GM18519 (cell line): ENCODE measurements at regions not wholly inside any gene's neighbourhood (a gene's known extent, or its start where the extent isn't known, plus 50 kb on each side); places are given as distances from the start of the nearest gene placed in this dataset.
A peak's percentile ranks its signal among the peaks of the same experiment; 100 is the strongest.
"Not testable (repeated sequence)": the region's sequence is repeated elsewhere in the genome, so short reads cannot be mapped to it uniquely, and the experiment has no call there.

Source experiments
- ATAC-seq: cut with Tn5 transposase; IDR thresholded peaks from one replicate; pipeline ENCODE4 v1.9.1; 2021; ENCODE audit warnings: mild to moderate bottlenecking, moderate library complexity; ENCODE audit not compliant: unreplicated experiment, low FRiP score

DNA sequence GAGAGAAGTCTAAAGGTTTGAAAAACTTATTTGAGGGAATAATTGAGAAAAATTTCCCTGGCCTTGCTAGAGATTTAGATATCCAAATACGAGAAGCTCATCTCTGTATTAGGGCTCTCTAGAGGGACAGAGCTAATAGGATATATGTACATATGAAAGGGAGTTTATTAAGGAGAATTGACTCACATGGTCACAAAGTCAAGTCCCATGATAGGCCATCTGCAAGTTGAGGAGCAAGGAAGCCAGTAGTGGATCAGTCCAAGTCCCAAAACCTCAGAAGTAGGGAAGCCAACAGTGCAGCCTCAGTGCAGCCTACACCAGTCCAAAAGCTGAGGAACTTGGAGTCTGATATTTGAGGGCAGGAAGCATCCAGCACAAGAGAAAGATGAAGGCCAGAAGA is 126.7 kb downstream of the PJA2 start:
- ATAC-seq, result not testable (repeated sequence)

DNA sequence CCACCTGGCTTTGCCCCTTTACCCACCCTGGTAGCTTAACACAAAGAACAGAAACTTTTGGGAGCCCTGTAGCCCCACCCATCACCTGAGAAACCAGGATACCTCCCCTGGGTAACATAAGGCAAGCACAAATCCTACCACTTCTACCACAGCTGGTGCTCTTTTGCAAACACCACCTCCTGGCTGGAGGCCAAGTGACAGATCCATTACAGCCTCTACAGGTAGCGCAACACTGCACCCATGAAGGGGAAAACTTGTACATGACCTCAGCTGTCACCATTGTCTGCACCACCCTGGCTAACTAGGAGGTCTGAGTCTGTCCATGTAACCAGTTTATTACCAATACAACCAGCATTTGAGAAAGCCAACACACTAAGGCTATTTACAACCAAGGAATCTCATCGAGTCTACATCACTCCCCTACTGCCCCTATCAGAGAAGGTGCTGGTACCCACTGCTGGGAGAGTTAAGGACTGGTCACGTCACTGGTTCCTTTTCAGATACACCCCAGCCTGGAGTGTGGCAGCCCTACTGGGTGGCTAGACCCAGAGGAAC is 128.6 kb downstream of the PJA2 start:
- ATAC-seq, result no peak

DNA sequence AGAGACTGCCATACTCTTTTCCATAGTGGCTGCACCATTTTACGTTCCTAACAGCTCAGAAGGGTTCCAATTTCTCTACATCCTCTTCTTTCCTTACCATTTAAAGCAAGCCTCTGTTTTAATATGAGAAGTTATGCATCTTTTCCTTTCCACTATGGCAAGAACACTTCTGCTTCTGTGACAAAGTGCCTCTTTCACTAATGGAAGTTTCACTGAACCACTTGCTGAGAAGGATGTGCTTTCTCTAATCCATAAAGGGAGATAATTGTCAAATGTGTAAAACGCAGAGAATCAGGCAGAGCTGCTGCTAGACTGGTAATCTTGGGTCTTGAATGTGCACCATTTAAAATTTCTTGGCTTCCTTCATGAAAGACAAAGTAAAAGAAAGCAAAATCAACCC is 131.6 kb downstream of the PJA2 start:
- no peak for ATAC-seq

DNA sequence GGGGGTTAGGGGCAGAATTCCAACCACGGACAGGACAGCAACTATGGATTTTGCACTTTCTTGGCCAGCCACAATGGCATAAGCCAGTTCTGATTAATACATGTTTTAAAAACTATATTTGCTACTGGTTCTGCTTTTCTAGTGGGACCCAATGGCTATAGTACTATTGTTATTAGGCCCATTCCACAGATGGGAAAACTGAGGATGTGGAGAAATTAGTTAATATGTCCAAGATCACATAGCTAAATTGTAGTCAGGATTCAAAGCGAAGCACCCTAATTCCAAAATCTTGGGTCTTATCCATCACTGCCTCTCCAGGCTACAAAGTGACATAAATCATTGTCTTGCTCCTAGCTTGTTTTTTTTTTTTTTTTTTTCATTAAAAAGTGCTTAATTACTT is 133.9 kb downstream of the PJA2 start:
- no peak for ATAC-seq

DNA sequence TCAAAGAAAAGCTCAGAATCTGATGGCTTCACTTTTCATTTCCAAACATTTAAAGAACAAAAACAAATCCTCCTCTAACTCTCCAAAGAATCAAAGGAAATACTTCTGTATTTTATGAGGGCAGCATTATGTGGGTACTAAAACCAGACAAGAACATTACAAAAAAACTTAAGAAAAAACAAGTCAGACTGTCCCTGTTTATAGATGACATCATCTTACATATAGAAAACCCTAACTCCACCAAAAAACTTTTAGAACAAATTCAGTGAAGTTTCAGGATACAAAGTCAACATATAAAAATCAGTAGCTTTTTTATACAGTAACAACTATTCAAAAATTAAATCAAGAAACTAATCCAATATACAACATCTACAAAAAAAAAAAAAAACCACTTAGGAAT is 136.2 kb downstream of the PJA2 start:
- no peak for ATAC-seq

DNA sequence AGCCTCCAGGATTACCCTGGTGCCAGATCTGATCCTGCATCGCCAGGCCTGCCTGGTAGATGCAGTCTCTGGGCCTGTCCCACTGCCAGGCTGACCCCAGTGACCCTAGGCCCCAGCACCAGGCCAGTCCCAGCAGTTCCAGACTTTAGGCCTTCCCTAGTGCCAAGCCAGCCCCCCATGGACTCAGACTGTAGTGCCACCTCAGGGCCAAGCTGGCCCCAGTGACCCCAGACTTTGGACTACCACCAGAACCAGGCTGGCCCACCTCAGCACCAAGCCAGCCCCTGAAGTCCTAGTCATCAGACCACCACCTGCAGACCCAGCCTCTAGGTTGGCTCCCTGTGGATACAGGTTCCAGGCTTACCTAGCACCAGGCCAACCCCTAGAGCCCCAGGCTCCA is 142.5 kb downstream of the PJA2 start:
- ATAC-seq, result no peak

DNA sequence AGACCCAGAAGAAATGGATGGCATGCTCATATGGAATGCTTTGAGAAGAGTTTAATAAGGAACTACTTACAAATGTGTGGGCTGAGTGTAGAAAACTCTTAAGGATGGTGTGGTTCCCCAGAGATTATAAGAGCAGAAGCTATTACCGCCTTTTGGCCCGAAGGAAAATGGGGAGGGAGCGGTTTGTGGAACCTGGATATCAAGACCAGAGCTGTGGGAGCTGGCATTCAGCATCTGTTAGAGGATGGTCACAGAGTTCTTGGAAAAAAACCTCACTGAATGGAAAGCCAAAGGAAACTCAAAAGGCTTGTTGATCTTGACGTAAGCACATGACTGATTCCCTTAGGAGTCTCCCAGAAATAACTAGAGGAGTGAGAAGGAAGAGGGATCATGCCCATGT is 151.0 kb downstream of the PJA2 start:
- ATAC-seq, result no peak

DNA sequence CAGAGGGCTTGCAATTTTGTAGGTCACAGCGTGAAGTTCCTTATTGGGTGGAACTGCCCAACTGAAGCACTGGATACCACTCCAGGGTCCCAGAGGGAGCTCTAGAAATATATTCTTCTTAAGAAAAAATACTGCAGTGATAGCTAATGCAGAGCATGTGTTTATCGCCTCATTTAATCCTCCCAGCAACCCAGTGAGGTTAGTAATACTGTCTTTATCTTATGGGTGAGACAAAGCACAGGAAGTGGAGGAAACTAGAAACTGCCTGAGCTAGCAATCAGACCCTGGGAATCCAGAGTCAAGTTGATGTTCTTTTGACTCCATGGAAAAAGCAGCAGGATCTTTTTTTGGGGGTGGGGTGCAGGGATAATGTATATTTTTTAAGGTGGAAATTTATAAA is 153.3 kb downstream of the PJA2 start:
- no peak for ATAC-seq

DNA sequence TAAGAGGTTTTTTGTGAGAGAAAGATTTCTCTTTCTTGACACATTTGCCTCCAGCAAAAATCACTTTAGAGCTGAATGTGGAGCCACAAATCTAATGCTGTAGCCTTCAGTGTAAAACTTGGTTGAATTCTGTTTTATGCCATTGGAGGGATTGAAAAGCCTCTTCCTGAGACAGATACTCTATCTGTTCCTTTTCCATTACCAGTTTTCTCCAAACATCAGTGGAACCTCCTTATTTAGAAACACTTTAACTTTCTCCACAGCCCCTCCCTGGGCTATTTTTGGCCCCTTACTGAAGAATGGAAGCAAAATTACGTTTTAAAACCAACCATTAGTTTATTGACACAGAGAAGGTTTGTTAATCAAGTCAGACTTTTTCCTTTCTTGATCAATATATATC is 155.3 kb downstream of the PJA2 start:
- no peak for ATAC-seq

DNA sequence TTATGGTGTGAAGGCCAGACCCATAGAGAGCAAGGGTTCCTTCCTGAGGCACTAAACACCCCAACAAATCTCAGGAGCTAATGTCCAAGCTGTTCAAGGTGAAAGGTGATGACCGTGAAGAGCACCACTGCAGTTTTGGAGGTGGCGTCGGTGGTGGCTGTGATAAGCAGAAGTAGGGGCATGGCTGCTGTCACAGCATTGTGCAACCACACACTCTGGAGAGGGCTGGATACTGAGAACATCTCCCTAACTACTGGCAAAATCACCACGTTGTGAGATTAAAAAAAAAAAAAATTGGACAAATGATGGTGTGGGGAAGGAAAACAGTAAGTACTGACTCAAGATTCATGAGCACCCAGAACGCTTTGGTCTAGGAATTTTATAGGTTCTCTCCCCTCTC is 156.5 kb downstream of the PJA2 start:
- no peak for ATAC-seq

DNA sequence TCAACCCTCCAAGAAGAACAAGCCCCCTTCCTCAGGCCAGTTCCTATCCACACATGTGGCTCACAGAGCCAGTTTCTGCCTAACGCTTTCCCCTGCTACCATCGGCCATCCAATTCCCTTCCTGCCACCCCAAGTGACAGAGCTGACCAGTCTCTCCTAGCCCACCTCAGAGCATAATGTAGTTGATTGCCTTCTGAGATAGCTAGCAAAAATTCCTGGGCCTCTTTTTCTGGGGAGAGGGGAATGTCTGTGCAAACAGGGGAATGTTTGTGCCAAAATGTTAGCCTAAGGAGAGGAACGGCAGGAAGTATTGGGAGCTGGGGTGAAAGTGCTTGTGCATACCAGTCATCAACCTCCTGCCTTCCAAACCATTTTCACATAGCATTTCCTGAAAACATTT is 157.0 kb downstream of the PJA2 start:
- no peak for ATAC-seq

DNA sequence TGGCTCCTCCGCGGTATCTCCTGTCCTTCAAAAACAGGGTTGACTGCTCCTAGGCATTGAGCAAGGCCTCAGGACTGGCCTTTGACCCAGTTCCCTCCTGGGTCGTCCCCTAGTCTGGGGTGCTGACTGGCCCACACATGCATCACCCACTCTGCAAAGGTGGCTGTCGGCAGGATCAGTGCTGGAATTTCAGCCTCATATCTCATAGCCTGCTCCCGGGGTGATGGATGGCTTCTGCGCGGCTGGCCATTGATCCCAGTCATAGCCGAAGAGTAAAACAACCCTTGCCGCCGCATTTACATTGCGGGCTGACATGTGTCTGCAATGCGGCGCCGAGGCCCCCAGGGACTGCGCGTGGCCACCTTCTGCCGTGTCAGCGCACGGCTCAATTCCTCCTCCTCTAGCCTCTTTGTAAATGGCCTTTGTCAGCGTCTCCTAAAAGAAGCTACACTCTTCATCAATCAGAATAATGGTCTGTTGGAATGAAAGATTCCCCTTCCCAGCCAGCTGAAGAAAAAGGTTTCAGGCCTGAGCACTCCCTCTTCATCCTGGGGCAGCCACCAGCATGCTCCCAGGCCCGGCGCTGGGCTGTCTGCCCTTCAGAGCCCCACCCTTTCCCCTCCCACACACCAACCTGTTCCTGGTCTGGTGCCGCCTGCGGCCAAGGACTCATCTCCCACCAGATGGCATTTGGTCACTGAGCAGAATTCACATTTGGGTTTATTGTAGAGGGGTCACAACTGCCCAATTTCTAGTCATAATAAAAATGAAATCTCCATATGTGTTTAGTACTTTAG is 159.0 kb downstream of the PJA2 start:
- no peak for ATAC-seq

DNA sequence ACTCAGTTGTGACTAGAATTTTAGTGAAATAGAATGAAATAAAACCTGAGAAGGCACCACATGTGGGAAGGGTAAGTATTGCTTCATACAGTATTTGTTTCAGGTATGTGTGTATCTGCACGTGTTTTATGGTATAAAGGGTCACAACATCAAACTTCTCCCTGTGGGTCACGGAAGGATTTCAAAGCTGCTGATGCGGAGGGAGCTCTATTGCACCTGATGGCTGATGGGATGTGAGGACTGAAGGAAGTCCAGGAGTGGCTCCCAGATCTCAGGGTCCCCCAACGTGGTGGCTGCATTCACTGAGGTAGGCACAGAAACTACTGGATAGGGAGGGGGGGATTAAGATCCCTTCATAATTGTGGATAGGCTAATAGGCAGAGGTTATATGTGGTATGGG is 159.7 kb downstream of the PJA2 start:
- ATAC-seq, result no peak

DNA sequence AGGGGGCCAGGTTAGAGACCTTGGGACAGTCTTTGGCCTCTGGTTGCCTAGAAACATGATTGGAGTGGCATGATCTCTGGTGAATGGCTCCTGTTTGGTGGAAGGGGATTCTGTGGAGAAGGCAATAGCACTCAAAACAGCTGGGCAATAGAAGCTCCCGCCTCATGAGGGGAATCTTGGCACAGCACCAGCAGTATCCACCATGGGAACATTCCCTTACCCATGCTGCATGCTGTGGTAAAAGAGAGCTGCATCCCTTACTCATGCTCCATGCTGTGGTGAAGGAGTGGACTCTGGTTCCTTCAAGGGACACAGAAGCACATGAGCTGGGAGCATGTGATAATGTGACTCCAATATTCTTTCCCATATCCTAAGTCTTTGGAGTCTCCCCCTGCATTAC is 160.6 kb downstream of the PJA2 start:
- no peak for ATAC-seq

DNA sequence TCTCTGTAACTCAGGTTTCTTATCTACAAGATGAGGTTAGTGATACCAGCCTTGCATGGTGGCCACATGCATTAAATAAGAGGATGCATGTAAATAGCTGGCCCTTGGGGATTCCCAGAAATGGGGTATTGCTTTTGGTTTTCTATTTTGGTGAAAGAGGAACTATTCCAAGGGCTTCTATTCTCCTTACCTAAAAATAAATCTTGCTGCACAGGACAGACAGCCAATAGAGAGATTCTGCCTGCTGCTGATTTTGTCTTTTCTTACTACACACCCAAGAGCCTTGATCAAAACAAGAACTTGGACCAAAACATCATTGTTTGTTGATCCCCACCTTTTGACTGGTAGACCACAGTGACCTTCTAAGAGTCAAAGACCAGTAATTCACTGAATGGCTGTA is 161.8 kb downstream of the PJA2 start:
- ATAC-seq, result peak; percentile 79

DNA sequence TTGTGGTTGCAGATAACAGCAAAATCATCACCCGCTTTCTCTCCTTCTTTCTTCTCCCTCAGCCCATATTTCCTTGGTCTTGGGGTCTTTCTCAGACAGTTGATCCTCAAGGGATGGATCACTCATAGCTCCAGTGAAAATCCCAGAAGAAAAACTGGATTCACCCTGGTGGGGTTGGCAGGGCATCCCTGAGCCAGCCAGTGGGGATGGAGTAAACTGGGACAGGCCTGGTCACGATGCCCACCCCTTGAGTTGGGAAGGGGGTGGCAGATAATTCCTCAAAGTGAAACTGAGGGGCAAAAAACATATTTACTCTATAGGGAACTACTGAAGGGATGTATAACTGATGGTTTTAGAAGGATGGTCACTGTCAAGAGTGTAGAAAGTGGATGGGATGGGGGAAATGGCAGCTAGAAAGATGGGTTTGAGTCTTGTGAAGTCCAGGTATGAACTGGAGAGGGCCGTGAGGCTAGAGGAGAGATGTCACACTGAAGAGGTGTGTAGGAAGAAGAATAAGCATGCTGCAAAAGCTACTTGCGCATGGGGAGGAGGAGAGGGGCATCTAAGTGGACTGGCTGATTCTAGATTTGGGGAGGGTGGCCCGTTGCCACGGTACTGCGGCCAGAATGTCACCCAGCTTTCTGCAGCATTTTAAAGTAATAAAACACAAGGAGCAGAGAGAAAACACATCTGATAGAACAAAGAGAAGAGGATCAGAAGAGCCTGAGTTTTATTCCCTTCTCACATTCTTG is 162.8 kb downstream of the PJA2 start:
- ATAC-seq, result no peak
